ENCODE measurements at regions not wholly inside any gene's neighbourhood (a gene's known extent, or its start where the extent isn't known, plus 50 kb on each side); places are given as distances from the start of the nearest gene placed in this dataset.
"Not testable (repeated sequence)": the region's sequence is repeated elsewhere in the genome, so short reads cannot be mapped to it uniquely, and the experiment has no call there.

GRCh38 chr10:94150541-94151184, 156.9 kb downstream of the PLCE1 start:
- WGBS, 2 donors: 79 to 89% methylated on average over 1 of the region's 1 CpG
- TF ChIP-seq CTCF (IDR thresholded peaks at IDR 0.05): no peak
- no peak for TF ChIP-seq POLR2A (IDR thresholded peaks at IDR 0.05)
- ATAC-seq: no peak

GRCh38 chr10:94155722-94156271, 162.1 kb downstream of the PLCE1 start:
- TF ChIP-seq POLR2A (IDR thresholded peaks at IDR 0.05) (no peak), CTCF (IDR thresholded peaks at IDR 0.05) (no peak)
- WGBS, 2 donors: 94% methylated on average over 4 of the region's 4 CpGs
- H3K36me3 ChIP-seq (replicated peaks in 1 of 2; ENCODE audit: insufficient read depth in 1 of 2, low read depth in 2 of 2): no peaks in the 10 kb centered on the region
- H3K9me3 ChIP-seq: no peaks in the 10 kb centered on the region
- H3K4me1 ChIP-seq: no peaks in the 10 kb centered on the region
- H3K27me3 ChIP-seq: no peaks in the 10 kb centered on the region
- no peak for ATAC-seq
- H3K27ac ChIP-seq: no peak overlapping the region
- DNase-seq: no peak
- intact Hi-C loops (cut with DNase I): no loop called here
- H3K4me3 ChIP-seq: no peak overlapping the region

More at GRCh38 chr10:94150541-94151184, 156.9 kb downstream of the PLCE1 start:
- H3K27me3 ChIP-seq: no peaks in the 10 kb centered on the region
- H3K36me3 ChIP-seq (replicated peaks in 1 of 2; ENCODE audit: insufficient read depth in 1 of 2, low read depth in 2 of 2): no peaks in the 10 kb centered on the region
- H3K4me3 ChIP-seq: no peak overlapping the region
- no peaks in the 10 kb centered on the region for H3K4me1 ChIP-seq
- DNase-seq: no peak
- no peaks in the 10 kb centered on the region for H3K9me3 ChIP-seq
- H3K27ac ChIP-seq: no peak overlapping the region
- intact Hi-C loops (cut with DNase I): no loop called here

- Histone ChIP-seq H3K27ac (no peak overlapping the region), H3K36me3 (replicated peaks in 1 of 2; ENCODE audit: insufficient read depth in 1 of 2, low read depth in 2 of 2) (no peaks in the 10 kb centered on the region), H3K4me3 (no peak overlapping the region), H3K9me3 (no peaks in the 10 kb centered on the region), H3K27me3 (no peaks in the 10 kb centered on the region), H3K4me1 (no peaks in the 10 kb centered on the region)
- WGBS, 2 donors: 76 to 81% methylated on average over 3 of the region's 3 CpGs
- no peak for ATAC-seq
- DNase-seq: no peak
- intact Hi-C loops (cut with DNase I): no loop called here
- TF ChIP-seq CTCF (IDR thresholded peaks at IDR 0.05) (no peak), POLR2A (IDR thresholded peaks at IDR 0.05) (no peak)
These were observed 162.7 kb downstream of the PLCE1 start for GRCh38 chr10:94156453-94156852.

- intact Hi-C loops (cut with DNase I); DNase-seq; H3K36me3 ChIP-seq (replicated peaks in 1 of 2; ENCODE audit: insufficient read depth in 1 of 2, low read depth in 2 of 2); ATAC-seq; H3K4me1 ChIP-seq; H3K27me3 ChIP-seq; H3K4me3 ChIP-seq; H3K9me3 ChIP-seq; H3K27ac ChIP-seq: not testable (repeated sequence)
- 71 to 77% methylated on average over 9 to 11 of the region's 12 CpGs for WGBS, 2 donors
These were observed 171.5 kb downstream of the PLCE1 start for GRCh38 chr10:94165158-94165611.

GRCh38 chr10:94172332-94172731, 178.6 kb downstream of the PLCE1 start:
- intact Hi-C loops (cut with DNase I): no loop called here
- 96 to 100% methylated on average over 2 of the region's 2 CpGs for WGBS, 2 donors

More at GRCh38 chr10:94172332-94172731, 178.6 kb downstream of the PLCE1 start:
- H3K27ac ChIP-seq: no peak overlapping the region
- no peak for ATAC-seq
- H3K36me3 ChIP-seq (replicated peaks in 1 of 2; ENCODE audit: insufficient read depth in 1 of 2, low read depth in 2 of 2): no peaks in the 10 kb centered on the region
- no peak for TF ChIP-seq CTCF (IDR thresholded peaks at IDR 0.05)
- TF ChIP-seq POLR2A (IDR thresholded peaks at IDR 0.05): no peak
- no peaks in the 10 kb centered on the region for H3K4me1 ChIP-seq
- DNase-seq: no peak
- no peak overlapping the region for H3K4me3 ChIP-seq
- no peaks in the 10 kb centered on the region for H3K27me3 ChIP-seq
- H3K9me3 ChIP-seq: no peaks in the 10 kb centered on the region

All from body of pancreas (tissue), 4 donors.